A172 (cell line): ENCODE measurements at regions not wholly inside any gene's neighbourhood (a gene's known extent, or its start where the extent isn't known, plus 50 kb on each side); places are given as distances from the start of the nearest gene placed in this dataset.

Experiments used
- DNase-seq: peaks from one replicate; pipeline ENCODE4 v3.0.0-alpha.2; 2015; ENCODE audit warnings: low spot score

DNA sequence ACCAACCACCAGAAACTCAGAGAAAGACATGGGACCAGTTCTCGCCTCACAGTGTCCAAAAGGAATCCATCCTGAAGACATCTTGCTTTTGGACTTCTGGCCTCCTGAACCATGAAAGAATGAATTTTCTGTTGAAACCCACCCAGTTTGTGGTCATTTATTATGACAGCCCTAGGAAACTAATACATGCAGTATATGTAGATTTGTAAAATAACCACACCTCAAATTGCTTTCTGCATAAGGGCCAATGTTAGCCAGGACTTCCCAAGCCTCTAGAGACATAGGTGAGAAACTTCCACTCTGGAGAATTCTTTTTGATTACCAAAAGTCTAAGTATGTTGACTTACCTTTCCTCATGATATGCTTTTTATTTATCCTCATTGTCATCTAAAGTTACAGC is 210.5 kb upstream of the SP4 start:
- DNase-seq: no peak

DNA sequence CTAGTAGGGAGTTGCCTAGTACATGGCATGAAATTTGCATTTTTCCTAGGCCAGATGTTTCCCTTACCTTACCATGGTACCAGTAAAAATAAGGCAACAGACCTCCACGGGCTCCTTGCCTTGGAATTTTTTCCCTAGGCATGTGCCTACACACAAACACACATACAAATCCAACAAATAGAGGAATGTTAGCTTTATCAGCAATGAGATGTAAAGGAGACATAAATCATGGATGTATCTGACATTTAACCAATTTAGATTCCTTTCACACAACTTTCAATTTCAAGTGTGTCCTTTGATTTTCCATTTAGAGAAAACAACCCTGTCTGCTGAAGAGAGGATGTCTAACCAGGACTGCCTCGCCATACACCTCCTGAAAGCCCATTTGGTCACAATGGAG is 209.7 kb upstream of the SP4 start:
- DNase-seq: no peak

DNA sequence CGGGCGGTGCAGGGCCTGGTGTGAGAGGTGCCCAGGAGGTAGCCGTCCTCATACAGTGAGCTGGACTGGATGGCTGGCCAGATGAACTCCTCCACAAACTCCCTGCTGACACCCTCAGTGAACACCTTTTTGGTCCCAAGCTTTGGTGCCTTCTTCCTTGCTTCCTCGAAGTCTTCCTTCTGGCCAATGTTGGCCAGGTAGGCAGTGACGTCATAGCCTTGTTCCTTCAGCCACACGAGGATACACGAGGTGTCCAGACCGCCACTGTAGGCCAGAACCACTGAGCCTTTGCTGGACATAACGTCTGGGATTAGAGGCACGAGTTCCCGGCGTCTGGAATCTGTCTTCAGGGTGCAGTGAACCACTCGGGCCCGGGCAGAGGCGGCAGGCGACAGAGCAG is 206.8 kb upstream of the SP4 start:
- no peak for DNase-seq

DNA sequence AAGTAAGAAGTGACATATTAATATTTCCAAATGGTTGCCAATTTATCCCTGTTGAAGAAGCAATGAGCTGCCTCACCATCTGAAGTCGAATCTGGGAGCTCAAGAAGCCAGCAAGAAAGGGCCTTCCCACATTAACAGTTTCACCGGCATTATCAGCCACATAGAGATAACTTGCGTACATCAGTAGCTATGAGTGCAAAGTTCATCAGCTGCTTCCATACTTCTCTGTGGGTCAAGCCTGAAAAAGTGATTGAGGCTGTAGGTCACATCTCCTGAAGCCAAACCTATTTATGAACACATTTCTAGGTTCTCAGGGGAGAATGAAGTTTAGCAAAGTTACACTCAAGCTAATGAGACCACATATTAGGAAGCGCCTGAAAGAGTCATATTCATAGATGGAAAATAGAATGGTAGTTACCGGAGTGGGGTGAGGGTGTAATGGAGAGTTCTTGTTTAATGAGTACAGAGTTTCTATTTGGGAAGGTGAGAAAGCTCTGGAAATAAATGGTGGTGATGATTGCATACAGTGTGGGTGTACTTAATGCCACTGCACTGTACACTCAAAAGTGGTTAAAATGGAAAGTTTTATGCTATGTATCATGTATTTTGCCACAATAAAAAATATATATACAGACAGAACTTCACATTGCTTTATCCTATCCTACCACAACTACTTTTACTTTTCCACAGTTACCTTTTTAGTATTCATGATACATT is 189.3 kb upstream of the SP4 start:
- no peak for DNase-seq

DNA sequence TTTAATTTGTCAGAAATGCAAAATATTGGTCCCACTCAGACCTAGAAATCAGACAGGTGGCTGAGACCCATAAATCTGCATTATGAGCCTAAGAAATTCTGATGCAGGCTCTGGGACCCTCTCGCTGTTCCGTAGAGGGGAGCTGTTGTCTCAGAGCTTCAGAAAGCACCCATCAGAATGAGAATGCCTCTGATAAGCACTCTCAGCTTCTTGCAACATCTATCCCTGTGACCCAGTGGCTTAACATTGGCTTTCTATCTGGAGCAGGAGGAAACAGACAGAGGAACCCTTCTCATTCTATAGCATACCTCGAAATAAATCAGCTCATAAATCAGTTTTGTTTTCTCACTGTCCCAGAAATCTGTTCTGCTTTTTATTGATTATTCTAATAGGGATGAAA is 184.6 kb upstream of the SP4 start:
- no peak for DNase-seq

DNA sequence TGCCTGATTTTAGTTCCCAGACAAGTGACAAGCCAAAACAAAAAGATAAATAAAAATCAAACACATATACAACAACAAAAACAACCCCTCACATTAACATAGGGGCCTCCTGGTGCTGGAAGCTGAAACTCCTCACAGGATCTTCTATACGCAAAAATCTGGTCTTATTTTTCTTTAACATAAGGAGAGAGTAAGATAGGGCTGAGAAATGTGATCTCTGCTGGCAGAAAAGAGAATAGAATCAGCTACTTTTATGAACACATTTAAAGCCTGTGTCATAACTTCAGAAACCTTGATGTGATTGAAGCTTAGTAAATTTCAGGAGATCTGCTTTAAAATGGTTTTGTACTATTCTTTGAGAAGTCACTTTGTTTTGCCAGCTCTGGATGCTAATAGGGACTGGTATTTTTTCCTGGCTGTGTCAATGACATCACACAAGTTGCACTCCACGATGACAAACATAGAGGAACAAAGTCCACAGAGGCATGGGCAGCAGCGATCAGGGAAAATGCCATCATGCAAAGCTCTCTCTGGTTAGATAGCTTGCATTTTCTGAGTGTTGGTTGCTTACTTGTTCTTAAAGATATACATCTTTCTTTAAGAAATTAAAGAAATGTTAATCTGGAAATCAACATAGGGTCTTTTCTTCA is 176.6 kb upstream of the SP4 start:
- no peak for DNase-seq

DNA sequence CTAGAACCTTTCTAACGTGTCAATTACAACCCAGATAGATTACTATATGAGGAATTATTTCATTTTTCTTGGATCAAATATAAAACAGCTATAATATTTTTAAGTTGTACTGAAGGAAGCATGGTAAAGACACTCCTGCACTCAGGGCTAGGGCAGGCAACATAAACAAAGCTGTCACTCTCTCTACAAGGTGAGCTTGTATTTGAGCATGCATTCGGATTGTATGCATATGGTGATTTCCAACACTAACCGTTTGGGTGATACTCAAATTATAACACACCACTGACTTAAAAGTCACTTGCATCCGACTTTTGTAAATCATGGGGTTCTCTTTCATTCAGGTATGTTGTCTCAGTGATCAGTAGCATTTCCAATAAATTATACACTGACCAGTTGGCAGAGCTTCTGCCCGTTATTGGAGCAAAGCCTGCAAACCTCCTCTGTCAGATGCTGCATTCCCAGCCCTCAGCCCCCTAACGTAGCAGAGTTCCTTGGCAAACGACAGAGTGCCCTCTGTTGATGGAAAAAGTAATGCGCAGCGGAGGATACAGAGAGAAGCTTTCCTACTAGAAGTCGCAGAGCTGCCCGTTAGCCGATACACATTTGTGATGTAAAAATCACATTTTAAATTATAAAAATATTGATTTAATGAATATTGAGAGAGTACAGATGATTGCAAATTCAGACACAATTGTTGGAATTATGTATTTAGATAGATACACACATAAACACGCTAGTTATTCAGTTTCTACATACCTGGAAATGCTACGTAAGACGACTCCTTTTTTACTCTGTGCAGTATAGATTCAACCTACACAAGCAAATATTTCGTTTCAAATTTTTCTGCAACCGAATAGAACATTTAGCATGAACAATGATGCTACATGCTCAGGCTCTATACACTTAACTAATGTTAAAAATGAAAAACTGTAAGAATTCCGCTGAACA is 173.9 kb upstream of the SP4 start:
- DNase-seq: peak; percentile 71

DNA sequence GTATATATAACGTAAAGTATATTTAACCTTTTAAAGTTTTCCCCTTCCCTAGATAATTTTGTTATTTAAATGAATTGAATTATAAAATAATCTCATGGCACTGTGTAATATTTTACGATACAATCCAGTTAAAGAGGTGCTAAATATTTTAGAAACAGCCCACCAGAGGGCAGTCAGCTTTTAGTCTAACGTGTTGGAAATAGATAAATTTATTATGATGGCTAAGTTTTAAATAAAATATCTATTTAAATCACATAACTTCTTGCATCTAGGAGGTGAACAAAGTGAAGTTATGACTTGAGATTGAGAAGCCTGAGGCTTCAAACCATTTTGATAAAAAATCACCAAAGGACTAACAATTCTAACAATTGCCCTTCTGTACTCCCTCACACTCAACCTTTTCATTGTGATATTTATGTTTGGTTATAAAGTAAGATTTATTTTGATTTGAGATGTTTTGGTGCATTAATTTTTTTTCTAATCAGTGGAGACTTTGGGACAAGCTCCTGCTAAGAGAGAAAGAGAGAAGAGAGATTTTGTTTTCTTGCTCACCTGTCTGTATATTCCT is 171.5 kb upstream of the SP4 start:
- peak; percentile 54 for DNase-seq

DNA sequence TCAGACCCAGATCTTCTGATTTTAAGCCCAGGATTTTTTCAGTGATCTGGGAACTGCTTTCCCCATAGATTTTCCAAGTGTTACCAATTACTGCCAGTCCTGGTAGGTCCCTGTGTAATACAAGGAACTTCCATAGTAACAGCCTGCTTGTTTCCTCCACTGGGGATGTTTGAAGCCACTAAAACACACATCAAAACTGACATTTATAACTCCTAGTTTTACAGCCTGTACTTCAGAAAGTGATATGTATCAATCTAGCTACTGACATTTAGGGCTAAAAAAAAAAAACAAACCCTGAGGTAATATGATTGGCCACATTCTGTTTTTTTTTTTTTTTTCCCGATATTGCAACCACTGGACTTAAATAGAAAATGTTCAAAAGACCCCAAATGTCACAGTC is 166.9 kb upstream of the SP4 start:
- no peak for DNase-seq

DNA sequence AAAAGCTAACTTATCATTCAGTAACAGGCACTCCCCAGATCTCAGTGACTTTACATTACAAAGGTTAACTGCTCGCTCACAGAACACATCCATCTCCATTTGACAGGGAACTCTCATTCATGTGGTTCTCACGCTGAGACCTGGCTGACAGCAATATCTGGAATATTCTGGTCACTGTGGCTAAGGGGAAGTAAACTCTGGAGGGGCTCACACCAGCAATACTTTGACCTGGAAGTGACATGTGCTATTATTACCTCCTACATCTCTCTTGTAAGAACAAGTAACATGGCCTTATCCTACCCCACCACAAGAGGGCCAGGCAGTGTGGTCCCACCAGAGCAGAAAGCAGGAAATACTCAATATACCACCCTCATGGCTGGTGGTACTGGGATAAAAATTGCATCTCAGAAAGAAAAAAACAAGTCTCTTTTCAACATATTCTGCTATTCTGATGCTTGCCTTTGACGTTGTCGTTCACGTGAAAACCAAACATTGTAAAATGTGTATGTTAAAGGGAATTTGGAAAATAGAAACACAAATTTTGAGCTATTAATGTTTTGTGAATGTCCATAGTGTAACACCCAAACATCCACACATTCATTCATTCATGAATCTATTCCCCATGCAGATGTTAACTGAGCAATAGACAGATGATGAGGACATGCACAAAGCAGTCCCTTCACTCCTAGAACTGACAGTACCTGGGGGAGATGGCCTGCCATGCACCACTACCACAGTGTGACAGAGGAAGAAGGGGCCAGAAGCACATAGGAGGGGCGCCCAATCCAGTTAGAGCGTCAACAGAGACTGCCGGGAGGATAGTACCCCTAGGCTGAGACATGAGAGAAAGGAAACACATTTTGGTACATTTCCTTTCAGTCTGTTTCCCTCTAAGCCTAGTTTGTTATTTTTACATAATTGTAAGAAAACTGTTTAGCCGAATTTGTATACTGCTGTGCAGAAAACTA is 166.0 kb upstream of the SP4 start:
- DNase-seq: peak; percentile 59

DNA sequence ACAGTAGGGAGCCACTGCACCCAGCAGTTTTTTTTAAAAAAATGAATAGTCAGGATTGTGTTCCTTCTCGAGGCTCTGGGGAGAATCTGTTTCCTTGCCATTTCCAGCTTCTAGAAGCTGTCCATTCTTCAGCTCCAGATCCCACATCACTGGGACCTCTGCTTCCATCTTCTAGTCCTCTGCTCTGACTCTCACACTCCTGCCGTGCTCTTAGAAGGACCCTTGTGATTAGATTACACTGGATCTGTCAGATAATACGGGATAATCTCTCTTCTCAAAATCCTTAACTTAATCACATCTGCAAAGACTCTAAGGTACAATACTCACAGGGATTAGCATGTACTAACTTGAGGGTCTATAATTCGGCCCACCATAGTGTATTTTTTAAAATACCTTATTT is 158.9 kb upstream of the SP4 start:
- no peak for DNase-seq

DNA sequence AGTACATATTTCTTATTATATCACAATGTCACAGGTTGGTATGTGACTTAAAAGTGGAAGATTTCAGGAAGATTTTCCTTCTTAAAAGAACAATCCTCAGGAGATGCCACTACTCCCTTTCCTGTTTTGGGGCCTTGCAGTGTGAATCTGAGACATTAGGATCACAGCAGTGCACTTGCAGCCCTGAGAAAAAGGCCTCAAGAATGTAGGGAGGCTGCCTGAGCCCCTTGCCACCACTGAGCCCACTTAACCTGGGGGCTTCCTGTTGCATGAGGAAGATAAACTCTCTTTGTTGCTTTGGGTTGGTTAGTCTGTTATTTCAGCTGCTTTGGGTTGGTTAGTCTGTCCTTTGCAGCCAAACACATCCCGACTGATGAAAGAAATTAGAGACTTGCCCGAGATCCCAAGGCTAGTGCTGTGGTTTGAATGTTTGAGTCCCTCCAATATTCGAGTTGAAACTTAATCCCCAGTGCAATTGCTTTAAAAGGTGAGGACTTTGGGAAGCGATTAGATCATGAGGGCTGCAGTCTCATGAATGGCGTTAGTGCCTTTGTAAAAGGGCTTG is 151.3 kb upstream of the SP4 start:
- DNase-seq: no peak

DNA sequence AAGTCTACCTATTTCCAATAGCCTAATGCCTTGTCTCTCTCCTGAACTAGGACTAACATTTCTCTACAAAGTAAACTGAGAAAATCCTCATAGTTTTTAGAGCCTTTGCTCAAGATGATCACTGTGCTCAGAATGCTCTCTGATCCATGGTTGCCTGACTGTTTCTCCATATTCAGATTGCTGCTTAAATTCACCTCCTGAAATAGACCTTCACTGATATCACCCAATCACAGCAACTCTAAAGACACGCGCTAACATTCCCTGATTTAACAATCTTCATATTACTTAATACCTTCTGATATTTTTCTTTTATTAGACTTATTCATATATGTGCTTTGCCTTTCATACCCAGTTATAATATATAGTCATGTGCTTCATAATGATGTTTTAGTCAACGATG is 148.9 kb upstream of the SP4 start:
- DNase-seq: no peak

DNA sequence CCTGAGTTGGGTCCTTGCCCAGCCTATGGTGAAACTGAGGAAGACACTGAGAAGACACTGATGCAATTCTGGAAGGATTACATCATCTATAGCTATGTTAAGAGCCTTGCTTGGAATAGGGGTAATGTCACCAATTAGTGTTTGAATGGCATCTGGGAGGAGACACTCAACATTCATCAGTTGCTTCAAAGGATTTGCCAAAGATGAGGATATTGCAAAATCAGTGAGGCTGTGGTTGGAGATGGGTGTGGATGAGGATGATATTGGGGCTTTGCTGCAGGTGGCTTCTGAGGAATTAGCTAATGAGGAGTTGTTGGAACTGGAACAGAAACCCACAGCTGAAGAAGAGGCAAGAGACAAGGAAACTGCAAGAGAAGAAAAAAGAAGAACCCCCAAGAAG is 146.7 kb upstream of the SP4 start:
- DNase-seq: no peak

DNA sequence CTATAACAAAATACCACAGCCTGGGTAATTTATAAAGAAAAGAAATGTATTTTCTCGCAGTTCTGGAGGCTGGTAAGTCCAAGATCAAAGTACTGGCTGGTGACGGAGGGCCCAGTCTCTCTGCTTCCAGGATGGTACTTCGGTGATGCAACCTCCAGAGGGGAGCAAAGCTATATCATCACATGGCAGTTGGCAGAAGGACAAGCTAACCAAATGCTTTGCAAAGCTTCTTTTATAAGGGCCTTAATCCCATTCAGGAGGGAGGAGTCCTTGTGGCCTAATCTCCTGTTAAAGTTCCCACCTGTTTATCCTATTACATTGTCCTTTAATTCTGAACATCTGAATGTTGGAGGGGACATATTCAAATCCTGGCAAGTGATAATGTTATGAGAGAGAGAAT is 134.1 kb upstream of the SP4 start:
- no peak for DNase-seq

DNA sequence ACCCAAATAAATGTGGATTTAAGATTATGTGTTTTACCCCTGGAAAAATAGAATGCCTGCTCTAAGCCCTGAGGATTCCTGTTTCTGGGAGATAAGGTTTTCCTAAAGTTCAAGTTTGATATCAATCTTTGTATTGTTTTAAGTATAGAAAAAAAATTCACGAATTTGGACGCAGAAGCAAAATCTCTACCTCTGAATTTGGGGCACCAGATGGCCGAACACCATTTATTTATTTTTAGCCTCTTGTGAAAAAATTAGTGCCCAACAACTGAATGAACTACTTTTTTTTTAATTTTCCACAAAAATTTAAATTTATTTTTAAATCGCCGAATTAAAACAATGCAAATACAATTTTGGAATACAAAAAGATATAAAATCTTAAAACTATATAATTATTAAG is 128.1 kb upstream of the SP4 start:
- no peak for DNase-seq

DNA sequence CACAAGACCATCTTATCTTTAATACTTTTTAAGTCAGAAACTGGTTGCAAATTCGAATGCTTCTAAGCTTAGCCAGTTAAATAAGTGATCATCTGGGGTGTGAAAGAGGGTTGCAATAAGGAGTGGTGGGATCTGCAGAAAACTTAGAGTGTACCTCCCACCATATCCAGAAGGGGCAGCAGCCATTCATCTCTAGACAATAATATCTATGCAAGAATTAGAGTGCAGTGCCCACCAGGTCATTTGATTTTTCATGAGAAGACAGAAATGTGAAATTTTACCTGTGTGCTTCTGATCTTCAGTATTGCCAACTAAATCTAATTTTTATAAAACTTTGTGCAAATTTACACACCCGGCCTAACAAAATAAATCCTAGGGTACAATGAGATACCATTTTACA is 127.2 kb upstream of the SP4 start:
- DNase-seq: no peak

DNA sequence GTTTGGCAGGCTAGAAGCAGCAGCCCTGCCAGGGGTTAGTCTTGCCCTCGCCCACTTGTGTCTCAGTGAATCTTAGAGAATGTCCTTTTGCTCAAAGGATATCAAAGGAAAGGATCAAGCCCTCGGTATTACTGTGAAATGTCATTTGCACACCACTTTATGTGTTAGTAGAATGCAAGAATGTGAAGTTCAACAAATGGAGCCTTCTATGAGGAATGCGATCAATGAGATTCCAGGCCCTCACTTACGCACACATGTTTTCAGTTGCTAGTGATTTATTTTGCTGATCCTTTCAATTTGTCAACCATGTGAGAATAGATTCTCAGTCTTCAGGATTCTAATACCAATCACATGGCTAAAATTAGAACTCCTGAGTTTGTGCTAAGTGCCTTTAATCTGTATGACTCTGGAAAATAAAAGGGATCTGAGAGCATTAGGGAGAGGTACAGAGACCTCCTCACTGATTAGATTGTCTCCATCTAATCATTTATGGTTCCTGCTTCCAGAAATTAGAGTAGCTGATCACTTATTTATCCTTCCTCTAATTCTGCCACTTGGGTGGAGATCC is 123.0 kb upstream of the SP4 start:
- no peak for DNase-seq

DNA sequence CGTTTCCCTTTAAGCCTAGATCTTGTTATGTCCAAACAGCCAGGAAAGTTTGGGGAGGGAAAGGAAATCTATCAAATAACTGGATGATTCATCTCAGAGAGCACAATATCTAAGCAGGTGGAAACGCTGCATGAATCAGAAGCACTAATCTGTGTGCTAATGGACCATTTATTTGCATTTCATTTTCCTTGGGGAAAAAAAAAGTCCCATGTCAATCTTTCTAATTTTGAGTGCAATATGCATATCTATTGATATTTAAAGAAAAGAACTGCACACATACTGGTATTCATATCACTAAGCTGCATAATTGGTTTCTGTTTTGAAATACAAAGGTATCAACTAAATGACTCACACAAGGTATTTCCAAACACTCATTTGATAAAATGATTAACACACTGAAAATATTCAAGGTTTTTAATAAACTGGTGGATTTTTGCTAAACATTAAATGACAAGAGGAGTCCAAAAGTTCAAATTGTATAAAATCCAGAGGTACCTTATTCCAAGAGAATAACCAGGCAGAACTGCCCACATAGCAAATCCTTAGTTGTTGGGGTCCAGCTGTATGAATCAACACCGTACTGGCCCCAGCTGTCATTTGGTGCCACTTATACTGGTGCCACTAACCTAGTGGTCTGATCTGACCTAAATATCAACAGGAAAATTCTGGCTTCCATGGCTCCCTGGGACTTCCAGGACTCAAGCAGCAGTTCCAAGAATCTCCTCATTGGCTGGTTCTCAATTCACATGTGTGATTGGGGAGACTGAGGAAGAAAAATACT is 122.2 kb upstream of the SP4 start:
- DNase-seq: peak; percentile 35

DNA sequence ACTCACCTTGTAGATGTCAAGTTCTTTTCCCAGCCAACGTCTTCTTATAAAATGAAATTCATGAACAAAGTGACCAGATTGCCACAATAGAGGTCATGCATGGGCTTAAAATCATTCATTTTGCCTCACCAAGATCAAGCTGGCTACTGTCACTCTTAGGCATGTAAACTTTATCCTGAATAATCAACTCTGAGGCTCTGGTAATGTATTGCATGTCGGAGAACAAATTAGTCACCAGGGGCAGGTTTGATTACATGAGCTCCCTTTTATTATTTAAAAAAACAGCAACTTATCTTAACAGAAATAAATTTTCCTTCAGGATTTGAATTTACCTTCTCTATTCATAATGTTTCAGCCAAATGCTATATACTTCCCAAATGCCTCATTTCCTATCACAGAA is 112.9 kb upstream of the SP4 start:
- no peak for DNase-seq
